Liver (tissue), 8 donors: ENCODE measurements at regions not wholly inside any gene's neighbourhood (a gene's known extent, or its start where the extent isn't known, plus 50 kb on each side); places are given as distances from the start of the nearest gene placed in this dataset.

Source experiments
- DNase-seq: peaks from one replicate; pipeline ENCODE4 v3.0.0-alpha.2; 2017; ENCODE audit warnings: low spot score
- H3K27ac ChIP-seq, 2 donors: one replicate each; pipeline ENCODE4 v1.7.0; 2013; ENCODE audit warnings: inconsistent platforms in 2 of 2, low read length in 2 of 2, control low read depth in 1 of 2, low read depth in 1 of 2, mild to moderate bottlenecking in 1 of 2
- H3K27me3 ChIP-seq, 4 donors: one replicate each; pipeline versions ENCODE4 v1.6.1 to v1.7.0; 2013; ENCODE audit warnings: low read length in 3 of 4, inconsistent platforms in 1 of 4, mild to moderate bottlenecking in 1 of 4, moderate library complexity in 1 of 4; ENCODE audit not compliant: control insufficient read depth in 4 of 4, insufficient read depth in 4 of 4
- H3K36me3 ChIP-seq, 4 donors: one replicate each; pipeline versions ENCODE4 v1.6.1 to v1.7.0; 2013; ENCODE audit warnings: low read length in 3 of 4, mild to moderate bottlenecking in 3 of 4, low read depth in 1 of 4, moderate library complexity in 1 of 4; ENCODE audit not compliant: control insufficient read depth in 4 of 4, insufficient read depth in 3 of 4
- H3K4me1 ChIP-seq, 4 donors: one replicate each; pipeline versions ENCODE4 v1.6.1 to v1.7.0; 2013; ENCODE audit warnings: low read length in 3 of 4, mild to moderate bottlenecking in 3 of 4, moderate library complexity in 1 of 4; ENCODE audit not compliant: control insufficient read depth in 4 of 4, insufficient read depth in 4 of 4
- H3K4me3 ChIP-seq, 3 donors: one replicate each; pipeline versions ENCODE4 v1.6.1 to v1.7.0; 2013; ENCODE audit warnings: low read length in 3 of 3, control low read depth in 1 of 3, low read depth in 1 of 3, mild to moderate bottlenecking in 1 of 3
- H3K9ac ChIP-seq, 2 donors: one replicate each; pipeline ENCODE4 v1.7.0; 2013; ENCODE audit warnings: low read length in 2 of 2, mild to moderate bottlenecking in 2 of 2, moderate library complexity in 2 of 2, control low read depth in 1 of 2, low read depth in 1 of 2
- H3K9me3 ChIP-seq, 4 donors: one replicate each; pipeline versions ENCODE4 v1.6.1 to v1.7.0; 2013; ENCODE audit warnings: low read length in 3 of 4; ENCODE audit not compliant: control insufficient read depth in 4 of 4
- EGR1 ChIP-seq, 2 donors: IDR thresholded peaks; 2 replicates each; pipeline ENCODE4 v1.6.1; 2016 to 2018; ENCODE audit warnings: antibody characterized with exemption in 2 of 2, low read depth in 2 of 2
- FOXA1 ChIP-seq: IDR thresholded peaks from 2 replicates; pipeline ENCODE4 v1.6.1; 2016; ENCODE audit warnings: antibody characterized with exemption
- FOXA2 ChIP-seq: IDR thresholded peaks from 2 replicates; pipeline ENCODE4 v1.6.1; 2016; ENCODE audit warnings: antibody characterized with exemption
- GABPA ChIP-seq, 2 donors: IDR thresholded peaks in 1 of 2; conservative IDR thresholded peaks in 1 of 2; 2 replicates each; pipeline ENCODE4 v1.6.1; 2016; ENCODE audit warnings: antibody characterized with exemption in 2 of 2, mild to moderate bottlenecking in 1 of 2, moderate library complexity in 1 of 2
- HNF4A ChIP-seq, 2 donors: conservative IDR thresholded peaks; 2 replicates each; pipeline ENCODE4 v1.6.1; 2016; ENCODE audit warnings: antibody characterized with exemption in 2 of 2, mild to moderate bottlenecking in 2 of 2
- HNF4G ChIP-seq: IDR thresholded peaks from 2 replicates; pipeline ENCODE4 v1.6.1; 2016; ENCODE audit warnings: antibody characterized with exemption
- JUND ChIP-seq, 2 donors: IDR thresholded peaks; 2 replicates each; pipeline ENCODE4 v1.6.1; 2016; ENCODE audit warnings: antibody characterized with exemption in 2 of 2
- NR2F2 ChIP-seq: IDR thresholded peaks from 2 replicates; pipeline ENCODE4 v1.6.1; 2016; ENCODE audit warnings: antibody characterized with exemption
- RAD21 ChIP-seq, 2 donors: IDR thresholded peaks; 2 replicates each; pipeline ENCODE4 v1.6.1; 2016; ENCODE audit warnings: antibody characterized with exemption in 2 of 2, mild to moderate bottlenecking in 2 of 2
- SP1 ChIP-seq: IDR thresholded peaks from 2 replicates; pipeline ENCODE4 v1.6.1; 2018; ENCODE audit warnings: antibody characterized with exemption, mild to moderate bottlenecking
- YY1 ChIP-seq: IDR thresholded peaks from 2 replicates; pipeline ENCODE4 v1.6.1; 2016; ENCODE audit warnings: antibody characterized with exemption, mild to moderate bottlenecking
- WGBS: extraction: QIAGEN DNeasy Blood & Tissue Kit; methylation state at CpG from one replicate; pipeline ENCODE4 v1.1.7; 2013; 5-methylcytosine and 5-hydroxymethylcytosine counted together
- TF ChIP-seq, protein P1 (sequence below): IDR thresholded peaks from 2 replicates; pipeline ENCODE4 v1.6.1; 2016; ENCODE audit warnings: antibody characterized with exemption
- TF ChIP-seq, protein P2 (sequence below): IDR thresholded peaks from 2 replicates; pipeline ENCODE4 v1.6.1; 2016; ENCODE audit warnings: antibody characterized with exemption
- TF ChIP-seq, protein P3 (sequence below): fragments of 150-350 bp; IDR thresholded peaks from 2 replicates; pipeline ENCODE4 v1.5.1; 2017; ENCODE audit warnings: improper control_type of control experiment, low read depth, low read length; ENCODE audit not compliant: missing input control
- TF ChIP-seq, protein P4 (sequence below): IDR thresholded peaks from 2 replicates; pipeline ENCODE4 v1.6.1; 2016; ENCODE audit warnings: antibody characterized with exemption
- donor health status: healthy.
- donor health status: healthy.
- donor health status: healthy.
- donor health status: healthy.
- donor health status: healthy.

DNA sequence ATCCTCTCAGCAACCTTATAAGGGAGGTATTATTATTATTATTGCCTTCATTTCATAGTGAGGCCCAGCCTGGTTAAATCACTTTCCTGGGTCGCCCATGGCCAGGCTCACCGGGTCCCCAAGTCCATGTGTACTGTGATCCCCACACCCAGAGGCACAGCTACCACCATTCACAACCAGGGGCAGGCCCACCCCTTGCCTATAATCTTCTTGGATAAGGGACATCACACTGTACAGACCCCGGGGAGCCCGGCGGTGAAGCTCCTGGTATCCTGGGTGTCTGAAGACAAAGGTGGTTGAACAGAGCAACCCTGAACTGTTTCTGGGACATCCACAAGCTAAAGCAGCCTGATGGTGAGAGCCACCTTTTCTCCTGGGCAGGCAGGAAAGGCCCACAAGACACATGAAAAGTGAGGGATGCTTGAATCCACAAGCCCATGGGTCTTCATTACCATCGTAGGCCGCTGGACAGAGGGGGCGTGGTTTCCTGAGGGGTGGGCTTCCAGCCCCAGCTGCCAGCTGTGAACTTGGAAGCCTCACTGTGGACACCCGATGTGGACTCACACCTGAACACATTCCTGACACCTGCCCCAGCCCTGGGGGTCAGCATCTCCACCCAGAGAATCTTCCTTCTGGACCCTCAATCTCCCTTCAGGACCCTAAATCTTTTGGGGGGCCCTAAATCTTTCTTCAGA, 185.5 kb upstream of the PMEPA1 start:
- H3K4me1 ChIP-seq, result peaks cover 6 to 20% (median 13%) of the 10 kb centered on the region in 4 donors
- H3K9me3 ChIP-seq, result no peaks in the 10 kb centered on the region
- no peaks in the 10 kb centered on the region for H3K36me3 ChIP-seq
- TF ChIP-seq HNF4G (no peak), GABPA (IDR thresholded peaks at IDR 0.05 in 1 of 2, conservative IDR thresholded peaks at IDR 0.05 in 1 of 2) (no peak), FOXA2 (no peak), FOXA1 (no peak), EGR1 (IDR thresholded peaks at IDR 0.05; ENCODE audit: low read depth in 2 of 2) (no peak), YY1 (no peak), RAD21 (IDR thresholded peaks at IDR 0.05) (no peak), HNF4A (conservative IDR thresholded peaks at IDR 0.05) (no peak)
- TF ChIP-seq, protein P1, sequence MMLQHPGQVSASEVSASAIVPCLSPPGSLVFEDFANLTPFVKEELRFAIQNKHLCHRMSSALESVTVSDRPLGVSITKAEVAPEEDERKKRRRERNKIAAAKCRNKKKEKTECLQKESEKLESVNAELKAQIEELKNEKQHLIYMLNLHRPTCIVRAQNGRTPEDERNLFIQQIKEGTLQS, result no peak
- TF ChIP-seq, protein P2, sequence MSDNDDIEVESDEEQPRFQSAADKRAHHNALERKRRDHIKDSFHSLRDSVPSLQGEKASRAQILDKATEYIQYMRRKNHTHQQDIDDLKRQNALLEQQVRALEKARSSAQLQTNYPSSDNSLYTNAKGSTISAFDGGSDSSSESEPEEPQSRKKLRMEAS, result no peak
- TF ChIP-seq, protein P3, sequence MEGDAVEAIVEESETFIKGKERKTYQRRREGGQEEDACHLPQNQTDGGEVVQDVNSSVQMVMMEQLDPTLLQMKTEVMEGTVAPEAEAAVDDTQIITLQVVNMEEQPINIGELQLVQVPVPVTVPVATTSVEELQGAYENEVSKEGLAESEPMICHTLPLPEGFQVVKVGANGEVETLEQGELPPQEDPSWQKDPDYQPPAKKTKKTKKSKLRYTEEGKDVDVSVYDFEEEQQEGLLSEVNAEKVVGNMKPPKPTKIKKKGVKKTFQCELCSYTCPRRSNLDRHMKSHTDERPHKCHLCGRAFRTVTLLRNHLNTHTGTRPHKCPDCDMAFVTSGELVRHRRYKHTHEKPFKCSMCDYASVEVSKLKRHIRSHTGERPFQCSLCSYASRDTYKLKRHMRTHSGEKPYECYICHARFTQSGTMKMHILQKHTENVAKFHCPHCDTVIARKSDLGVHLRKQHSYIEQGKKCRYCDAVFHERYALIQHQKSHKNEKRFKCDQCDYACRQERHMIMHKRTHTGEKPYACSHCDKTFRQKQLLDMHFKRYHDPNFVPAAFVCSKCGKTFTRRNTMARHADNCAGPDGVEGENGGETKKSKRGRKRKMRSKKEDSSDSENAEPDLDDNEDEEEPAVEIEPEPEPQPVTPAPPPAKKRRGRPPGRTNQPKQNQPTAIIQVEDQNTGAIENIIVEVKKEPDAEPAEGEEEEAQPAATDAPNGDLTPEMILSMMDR, result no peak
- WGBS, result 90% methylated on average over 9 of the region's 9 CpGs
- no peak overlapping the region for H3K27ac ChIP-seq
- H3K27me3 ChIP-seq, result no peaks in the 10 kb centered on the region
- H3K4me3 ChIP-seq, result no peak overlapping the region
- no peak overlapping the region for H3K9ac ChIP-seq
- no peak for DNase-seq

DNA sequence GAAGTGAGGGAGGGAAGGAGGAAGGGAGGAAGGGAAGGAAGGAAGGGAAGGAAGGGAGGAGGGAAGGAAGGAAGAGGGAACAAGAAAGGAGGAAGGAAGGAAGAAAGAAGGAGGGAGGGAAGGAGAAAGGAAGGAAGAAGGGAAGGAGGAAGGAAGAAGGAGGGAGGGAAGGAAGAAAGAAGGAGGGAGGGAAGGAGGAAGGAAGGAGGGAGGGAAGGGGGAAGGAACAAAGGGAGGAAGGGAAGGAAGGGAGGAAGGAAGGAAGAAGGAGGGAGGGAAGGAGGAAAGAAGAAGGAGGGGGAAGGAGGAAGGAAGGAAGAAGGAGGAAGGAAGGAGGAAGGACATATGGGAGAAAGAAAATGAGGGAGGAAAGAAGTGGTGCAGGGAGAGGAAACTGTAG, 184.7 kb upstream of the PMEPA1 start:
- Histone ChIP-seq H3K4me1 (peaks cover 6 to 20% (median 13%) of the 10 kb centered on the region in 4 donors), H3K4me3 (no peak overlapping the region), H3K9me3 (no peaks in the 10 kb centered on the region), H3K27me3 (no peaks in the 10 kb centered on the region), H3K27ac (no peak overlapping the region), H3K9ac (no peak overlapping the region), H3K36me3 (no peaks in the 10 kb centered on the region)
- TF ChIP-seq, protein P2, result no peak
- no peak for TF ChIP-seq SP1
- no peak for TF ChIP-seq NR2F2
- TF ChIP-seq, protein P4, sequence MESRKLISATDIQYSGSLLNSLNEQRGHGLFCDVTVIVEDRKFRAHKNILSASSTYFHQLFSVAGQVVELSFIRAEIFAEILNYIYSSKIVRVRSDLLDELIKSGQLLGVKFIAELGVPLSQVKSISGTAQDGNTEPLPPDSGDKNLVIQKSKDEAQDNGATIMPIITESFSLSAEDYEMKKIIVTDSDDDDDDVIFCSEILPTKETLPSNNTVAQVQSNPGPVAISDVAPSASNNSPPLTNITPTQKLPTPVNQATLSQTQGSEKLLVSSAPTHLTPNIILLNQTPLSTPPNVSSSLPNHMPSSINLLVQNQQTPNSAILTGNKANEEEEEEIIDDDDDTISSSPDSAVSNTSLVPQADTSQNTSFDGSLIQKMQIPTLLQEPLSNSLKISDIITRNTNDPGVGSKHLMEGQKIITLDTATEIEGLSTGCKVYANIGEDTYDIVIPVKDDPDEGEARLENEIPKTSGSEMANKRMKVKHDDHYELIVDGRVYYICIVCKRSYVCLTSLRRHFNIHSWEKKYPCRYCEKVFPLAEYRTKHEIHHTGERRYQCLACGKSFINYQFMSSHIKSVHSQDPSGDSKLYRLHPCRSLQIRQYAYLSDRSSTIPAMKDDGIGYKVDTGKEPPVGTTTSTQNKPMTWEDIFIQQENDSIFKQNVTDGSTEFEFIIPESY, result no peak
- no peak for TF ChIP-seq JUND (IDR thresholded peaks at IDR 0.05)
- DNase-seq, result no peak
